PC-3 (cell line): ENCODE measurements at regions not wholly inside any gene's neighbourhood (a gene's known extent, or its start where the extent isn't known, plus 50 kb on each side); places are given as distances from the start of the nearest gene placed in this dataset.

Source experiments
- ATAC-seq: fragments of 200-7000 bp; cut with Tn5 transposase; 2 replicates; pipeline ENCODE4 v1.9.1; 2020; ENCODE audit warnings: mild to moderate bottlenecking, moderate library complexity
- BruUV-seq: library from RNA; stranded (reverse); fragments of 400-500 nt; replicated peaks from 2 replicates; lab custom pipeline; 2021; lab: Mats Ljungman, UMichigan
- CTCF ChIA-PET: fragments of 300-600 bp; sonication (Branson Sonifier 250); formaldehyde crosslinking; loops from one replicate; lab custom pipeline; 2022; ENCODE audit warnings: antibody characterized with exemption; lab: Charles Lee
- POLR2A ChIA-PET: fragments of 300-600 bp; sonication (Branson Sonifier 250); formaldehyde crosslinking; loops from one replicate; lab custom pipeline; 2022; ENCODE audit warnings: antibody characterized with exemption; ENCODE audit not compliant: unreplicated experiment; lab: Charles Lee
- DNase-seq: peaks from one replicate; pipeline ENCODE4 v3.0.0-alpha.2; 2015
- H2AFZ ChIP-seq: fragments of 300-600 bp; sonication (generic); 2 replicates; pipeline ENCODE4 v1.6.0; 2016; ENCODE audit warnings: antibody characterized with exemption, low read length
- H3F3A ChIP-seq: fragments of 300-600 bp; sonication (generic); one replicate; pipeline ENCODE4 v1.6.0; 2017; ENCODE audit warnings: antibody characterized with exemption, low read length, control low read depth, mild to moderate bottlenecking; ENCODE audit not compliant: unreplicated experiment
- H3K27ac ChIP-seq: fragments of 300-600 bp; sonication (generic); 2 replicates; pipeline ENCODE4 v1.5.1; 2016; ENCODE audit warnings: mild to moderate bottlenecking, low read length
- H3K27me3 ChIP-seq: fragments of 300-600 bp; sonication (generic); 2 replicates; pipeline ENCODE4 v1.6.1; 2016; ENCODE audit warnings: low read length, mixed read lengths
- H3K36me3 ChIP-seq: fragments of 300-600 bp; sonication (generic); 2 replicates; pipeline ENCODE4 v1.6.1; 2016; ENCODE audit warnings: low read depth, mixed run types, low read length, mixed read lengths
- H3K4me1 ChIP-seq: fragments of 300-600 bp; sonication (generic); 2 replicates; pipeline ENCODE4 v1.5.1; 2016; ENCODE audit warnings: low read length; ENCODE audit not compliant: insufficient read depth
- H3K4me2 ChIP-seq: fragments of 300-600 bp; sonication (generic); 2 replicates; pipeline ENCODE4 v1.6.0; 2016; ENCODE audit warnings: low read length
- H3K4me3 ChIP-seq: fragments of 300-600 bp; sonication (generic); 2 replicates; pipeline ENCODE4 v1.5.1; 2016; ENCODE audit warnings: mild to moderate bottlenecking, low read length, mixed read lengths
- H3K79me2 ChIP-seq: fragments of 300-600 bp; sonication (generic); 2 replicates; pipeline ENCODE4 v1.6.1; 2017; ENCODE audit warnings: low read length, mixed read lengths
- H3K9ac ChIP-seq: fragments of 300-600 bp; sonication (generic); 2 replicates; pipeline ENCODE4 v1.6.0; 2016; ENCODE audit warnings: mild to moderate bottlenecking, low read length
- H3K9me2 ChIP-seq: fragments of 300-600 bp; sonication (generic); replicated peaks from 2 replicates; pipeline ENCODE4 v1.6.1; 2016; ENCODE audit warnings: mixed run types, low read length, mixed read lengths
- H3K9me3 ChIP-seq: fragments of 300-600 bp; sonication (generic); 2 replicates; pipeline ENCODE4 v1.6.1; 2016; ENCODE audit warnings: low read length, mixed read lengths
- H4K20me1 ChIP-seq: fragments of 300-600 bp; sonication (generic); 2 replicates; pipeline ENCODE4 v1.6.1; 2016; ENCODE audit warnings: low read length, mixed read lengths
- EZH2 ChIP-seq: fragments of 300-600 bp; sonication (generic); IDR thresholded peaks from one replicate; pipeline ENCODE4 v1.6.1; 2017; ENCODE audit warnings: antibody characterized with exemption, mild to moderate bottlenecking, low read length; ENCODE audit not compliant: unreplicated experiment
- EZH2phosphoT487 ChIP-seq: fragments of 300-600 bp; sonication (generic); IDR thresholded peaks from 2 replicates; pipeline ENCODE4 v1.6.1; 2018; ENCODE audit warnings: mild to moderate bottlenecking, antibody characterized with exemption, low read length, borderline replicate concordance
- intact Hi-C: fragments of 100-400 bp; cut with micrococcal nuclease; formaldehyde crosslinking; loops from 2 replicates; pipeline ENCODE4 v1.9.0; 2023
- TF ChIP-seq, protein P1 (sequence below): fragments of 300-600 bp; sonication (generic); conservative IDR thresholded peaks from 2 replicates; pipeline ENCODE4 v1.5.1; 2017; ENCODE audit warnings: antibody characterized with exemption, low read depth, mild to moderate bottlenecking, low read length

DNA sequence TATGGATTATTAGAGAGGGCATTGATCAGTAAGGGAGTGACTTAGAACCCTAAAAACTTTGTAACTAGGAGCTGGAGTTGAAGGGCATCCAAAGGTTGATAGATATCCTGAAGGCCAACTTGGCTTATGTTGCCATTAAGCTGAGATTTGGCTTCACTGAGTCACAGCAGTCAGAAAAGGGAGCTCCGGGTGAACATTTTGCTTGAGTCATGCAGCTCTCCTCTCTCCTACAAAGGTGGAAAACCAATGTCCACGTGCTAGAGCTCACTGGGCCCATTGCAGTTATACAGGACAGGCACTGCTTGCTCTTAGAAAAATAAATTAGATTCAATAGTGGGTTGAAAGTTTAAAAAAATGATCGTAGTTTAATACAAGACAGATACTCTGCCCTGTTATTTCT, 87.3 kb upstream of the LRIG3 start:
- TF ChIP-seq EZH2phosphoT487, result no peak
- TF ChIP-seq, protein P1, sequence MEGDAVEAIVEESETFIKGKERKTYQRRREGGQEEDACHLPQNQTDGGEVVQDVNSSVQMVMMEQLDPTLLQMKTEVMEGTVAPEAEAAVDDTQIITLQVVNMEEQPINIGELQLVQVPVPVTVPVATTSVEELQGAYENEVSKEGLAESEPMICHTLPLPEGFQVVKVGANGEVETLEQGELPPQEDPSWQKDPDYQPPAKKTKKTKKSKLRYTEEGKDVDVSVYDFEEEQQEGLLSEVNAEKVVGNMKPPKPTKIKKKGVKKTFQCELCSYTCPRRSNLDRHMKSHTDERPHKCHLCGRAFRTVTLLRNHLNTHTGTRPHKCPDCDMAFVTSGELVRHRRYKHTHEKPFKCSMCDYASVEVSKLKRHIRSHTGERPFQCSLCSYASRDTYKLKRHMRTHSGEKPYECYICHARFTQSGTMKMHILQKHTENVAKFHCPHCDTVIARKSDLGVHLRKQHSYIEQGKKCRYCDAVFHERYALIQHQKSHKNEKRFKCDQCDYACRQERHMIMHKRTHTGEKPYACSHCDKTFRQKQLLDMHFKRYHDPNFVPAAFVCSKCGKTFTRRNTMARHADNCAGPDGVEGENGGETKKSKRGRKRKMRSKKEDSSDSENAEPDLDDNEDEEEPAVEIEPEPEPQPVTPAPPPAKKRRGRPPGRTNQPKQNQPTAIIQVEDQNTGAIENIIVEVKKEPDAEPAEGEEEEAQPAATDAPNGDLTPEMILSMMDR, result no peak
- no peak for TF ChIP-seq EZH2
- Histone ChIP-seq H3K79me2 (no peaks in the 10 kb centered on the region), H3K9me3 (no peaks in the 10 kb centered on the region), H3K4me2 (no peak overlapping the region), H3K27me3 (no peaks in the 10 kb centered on the region), H3K27ac (no peak overlapping the region), H3K36me3 (no peaks in the 10 kb centered on the region), H3K4me3 (no peak overlapping the region), H3F3A (no peaks in the 10 kb centered on the region), H3K9me2 (no peaks in the 10 kb centered on the region), H3K9ac (no peak overlapping the region), H4K20me1 (no peaks in the 10 kb centered on the region), H3K4me1 (no peaks in the 10 kb centered on the region), H2AFZ (no peak overlapping the region)
- BruUV-seq, result no TSS peak
- peak; percentile 1 for DNase-seq
- intact Hi-C loops, result no loop called here
- no peak for ATAC-seq
- ChIA-PET POLR2A (no interaction called here), CTCF (no interaction called here)

DNA sequence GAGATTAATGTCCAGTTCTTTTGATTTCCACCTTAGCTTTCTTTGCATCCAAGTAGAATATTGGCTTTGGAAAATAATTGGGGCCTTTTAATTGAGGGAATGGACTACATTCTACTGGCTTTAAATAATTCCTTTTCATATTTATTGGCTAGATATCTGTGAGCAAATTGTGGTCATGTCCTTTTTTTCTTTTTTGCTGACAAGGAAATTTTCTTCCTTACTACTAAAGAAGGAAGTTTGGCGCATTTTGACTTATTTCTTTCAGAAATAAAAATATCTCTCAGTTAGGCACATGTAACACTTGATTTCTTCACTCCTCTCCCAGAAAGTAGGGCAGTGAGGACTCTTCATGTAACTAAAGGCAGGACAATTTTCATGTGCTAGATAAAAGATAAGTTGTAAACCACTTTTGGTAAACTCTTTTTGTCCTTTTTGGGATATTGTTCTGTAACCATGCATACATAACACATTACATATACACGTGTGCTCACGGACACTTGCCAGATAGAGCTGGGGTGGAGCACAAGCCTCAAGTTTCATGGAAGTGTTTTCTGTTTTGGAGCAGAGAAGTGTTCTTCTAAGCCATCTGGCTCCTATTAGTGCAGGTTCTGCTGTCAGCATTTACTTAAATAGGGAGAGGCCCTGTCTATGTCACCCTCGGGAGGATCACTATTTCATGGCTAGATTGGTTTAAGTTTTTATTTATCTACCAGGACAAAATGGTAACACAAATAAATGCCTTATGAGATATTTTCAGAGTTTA, 85.1 kb upstream of the LRIG3 start:
- CTCF ChIA-PET, result no interaction called here
- POLR2A ChIA-PET, result no interaction called here
- no peak for DNase-seq

DNA sequence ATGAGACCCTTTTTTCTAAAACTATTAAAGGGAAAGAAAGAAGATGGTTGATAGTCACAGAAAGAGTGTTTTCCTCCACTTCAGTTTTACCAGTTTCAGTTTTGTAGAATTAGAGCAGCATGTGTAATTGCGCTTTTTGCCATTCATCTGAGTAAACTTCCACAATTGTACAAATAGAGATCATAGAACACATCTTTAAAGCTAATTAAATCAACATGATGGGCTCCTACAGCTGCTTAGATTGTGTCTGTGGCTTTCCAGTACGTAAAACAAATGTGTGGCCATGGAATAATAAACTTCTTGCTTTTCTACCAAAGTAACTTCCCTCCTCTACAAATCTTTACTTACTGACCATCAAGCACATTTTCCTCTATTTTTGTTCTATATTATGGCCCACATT, 84.2 kb upstream of the LRIG3 start:
- H3K79me2 ChIP-seq, result no peaks in the 10 kb centered on the region

More for the DNA sequence above, 85.1 kb upstream of the LRIG3 start:
- no peaks in the 10 kb centered on the region for H4K20me1 ChIP-seq
- no peaks in the 10 kb centered on the region for H3K9me3 ChIP-seq
- H3K36me3 ChIP-seq, result no peaks in the 10 kb centered on the region
- no peak overlapping the region for H2AFZ ChIP-seq
- H3K4me1 ChIP-seq, result no peaks in the 10 kb centered on the region
- H3K9me2 ChIP-seq, result no peaks in the 10 kb centered on the region
- no peak overlapping the region for H3K4me2 ChIP-seq
- no peaks in the 10 kb centered on the region for H3K79me2 ChIP-seq
- no peak overlapping the region for H3K4me3 ChIP-seq
- BruUV-seq, result no TSS peak
- no peak overlapping the region for H3K9ac ChIP-seq
- H3F3A ChIP-seq, result no peaks in the 10 kb centered on the region
- intact Hi-C loops, result no loop called here
- no peak for ATAC-seq
- H3K27ac ChIP-seq, result no peak overlapping the region
- TF ChIP-seq EZH2, result no peak
- TF ChIP-seq EZH2phosphoT487, result no peak
- TF ChIP-seq, protein P1, result no peak
- H3K27me3 ChIP-seq, result no peaks in the 10 kb centered on the region

More for the DNA sequence above, 84.2 kb upstream of the LRIG3 start:
- BruUV-seq, result no TSS peak
- H3F3A ChIP-seq, result no peaks in the 10 kb centered on the region
- no peak overlapping the region for H2AFZ ChIP-seq
- H3K27me3 ChIP-seq, result no peaks in the 10 kb centered on the region
- H4K20me1 ChIP-seq, result no peaks in the 10 kb centered on the region
- no peaks in the 10 kb centered on the region for H3K36me3 ChIP-seq
- TF ChIP-seq EZH2phosphoT487, result no peak
- TF ChIP-seq EZH2, result no peak
- TF ChIP-seq, protein P1, result no peak
- H3K9me2 ChIP-seq, result no peaks in the 10 kb centered on the region
- H3K9me3 ChIP-seq, result no peaks in the 10 kb centered on the region
- intact Hi-C loops, result no loop called here
- no peak overlapping the region for H3K9ac ChIP-seq
- no peak for ATAC-seq
- H3K27ac ChIP-seq, result no peak overlapping the region
- no peak for DNase-seq
- H3K4me1 ChIP-seq, result no peaks in the 10 kb centered on the region
- H3K4me2 ChIP-seq, result no peak overlapping the region
- ChIA-PET POLR2A (no interaction called here), CTCF (no interaction called here)
- no peak overlapping the region for H3K4me3 ChIP-seq
